Tibial artery (tissue), 4 donors: ENCODE measurements at regions not wholly inside any gene's neighbourhood (a gene's known extent, or its start where the extent isn't known, plus 50 kb on each side); places are given as distances from the start of the nearest gene placed in this dataset.
"Not testable (repeated sequence)": the region's sequence is repeated elsewhere in the genome, so short reads cannot be mapped to it uniquely, and the experiment has no call there.

Source experiments
- DNase-seq, 2 donors: peaks; one replicate each; pipeline ENCODE4 v3.0.0-alpha.2; 2019
- H3K27ac ChIP-seq, 2 donors: fragments of 200-600 bp; sonication (generic) in 1 of 2; 1 replicate in 1 of 2; 2 replicates in 1 of 2; pipeline ENCODE4 v1.5.1; 2018 to 2019; ENCODE audit warnings: mild to moderate bottlenecking in 1 of 2
- H3K27me3 ChIP-seq, 2 donors: fragments of 200-600 bp; sonication (generic) in 1 of 2; one replicate each; pipeline versions ENCODE4 v1.5.1 to v1.6.0; 2016 to 2019
- H3K36me3 ChIP-seq, 3 donors: fragments of 200-600 bp; sonication (generic) in 2 of 3; one replicate each; pipeline ENCODE4 v1.5.1; 2016 to 2019; ENCODE audit warnings: mild to moderate bottlenecking in 2 of 3
- H3K4me1 ChIP-seq, 4 donors: fragments of 200-600 bp; sonication (generic) in 2 of 4; 1 replicate in 3 of 4; 2 replicates in 1 of 4; pipeline ENCODE4 v1.5.1; 2016 to 2019
- H3K4me3 ChIP-seq, 2 donors: fragments of 200-600 bp; sonication (generic) in 1 of 2; 1 replicate in 1 of 2; 2 replicates in 1 of 2; pipeline ENCODE4 v1.5.1; 2018 to 2019; ENCODE audit warnings: mild to moderate bottlenecking in 2 of 2
- H3K9me3 ChIP-seq, 3 donors: fragments of 200-600 bp; sonication (generic) in 1 of 3; one replicate each; pipeline ENCODE4 v1.5.1; 2016 to 2019
- CTCF ChIP-seq, 2 experiments: fragments of 200-600 bp in 1 of 2; fragments of 450-650 bp in 1 of 2; IDR thresholded peaks; one replicate each; pipeline ENCODE4 v1.5.1; 2017 to 2019; ENCODE audit warnings: antibody characterized with exemption in 2 of 2, mild to moderate bottlenecking in 1 of 2, moderate library complexity in 1 of 2
- intact Hi-C: fragments of 100-400 bp; cut with DNase I; formaldehyde crosslinking; loops from one replicate; pipeline ENCODE4 v1.15.0; 2023; ENCODE audit warnings: low total_unique reads

- no peak for TF ChIP-seq CTCF (IDR thresholded peaks at IDR 0.05)
- DNase-seq, result no peak
- no peak overlapping the region for H3K4me3 ChIP-seq
- H3K27ac ChIP-seq, result no peak overlapping the region
- no peaks in the 10 kb centered on the region for H3K9me3 ChIP-seq
- no peaks in the 10 kb centered on the region for H3K36me3 ChIP-seq
- intact Hi-C loops, result no loop called here
- peaks cover 0 to 3% of the 10 kb centered on the region in 2 donors for H3K27me3 ChIP-seq
- H3K4me1 ChIP-seq, result no peaks in the 10 kb centered on the region
Observed at GRCh38 chr2:235219048-235219447, 267.2 kb downstream of the SH3BP4 start.

- intact Hi-C loops, result no loop called here
- no peak for DNase-seq
- H3K4me1 ChIP-seq, result no peaks in the 10 kb centered on the region
- no peak overlapping the region for H3K27ac ChIP-seq
- no peaks in the 10 kb centered on the region for H3K9me3 ChIP-seq
- H3K36me3 ChIP-seq, result no peaks in the 10 kb centered on the region
- no peak for TF ChIP-seq CTCF (IDR thresholded peaks at IDR 0.05)
- H3K4me3 ChIP-seq, result no peak overlapping the region
- peaks cover 0 to 3% of the 10 kb centered on the region in 2 donors for H3K27me3 ChIP-seq
Observed at GRCh38 chr2:235220331-235220730, 268.5 kb downstream of the SH3BP4 start.

GRCh38 chr2:235223011-235223410 is 270.8 kb upstream of the AGAP1 start:
- Histone ChIP-seq H3K4me1 (no peaks in the 10 kb centered on the region), H3K9me3 (no peaks in the 10 kb centered on the region), H3K27ac (no peak overlapping the region), H3K36me3 (no peaks in the 10 kb centered on the region), H3K4me3 (no peak overlapping the region), H3K27me3 (peaks cover 0 to under 1% of the 10 kb centered on the region in 2 donors)
- TF ChIP-seq CTCF (IDR thresholded peaks at IDR 0.05), result no peak
- DNase-seq, result no peak
- intact Hi-C loops, result no loop called here

- Histone ChIP-seq H3K36me3 (no peaks in the 10 kb centered on the region), H3K4me3 (no peak overlapping the region), H3K9me3 (no peaks in the 10 kb centered on the region), H3K27ac (no peak overlapping the region), H3K4me1 (no peaks in the 10 kb centered on the region), H3K27me3 (peaks cover 0 to 9% of the 10 kb centered on the region in 2 donors)
- no peak for DNase-seq
- intact Hi-C loops, result no loop called here
- TF ChIP-seq CTCF (IDR thresholded peaks at IDR 0.05), result no peak
Observed at GRCh38 chr2:235224410-235224809, 269.4 kb upstream of the AGAP1 start.

- H3K4me3 ChIP-seq, result no peak overlapping the region
- peaks cover 0 to 9% of the 10 kb centered on the region in 2 donors for H3K27me3 ChIP-seq
- H3K9me3 ChIP-seq, result no peaks in the 10 kb centered on the region
- H3K4me1 ChIP-seq, result no peaks in the 10 kb centered on the region
- no peak for DNase-seq
- no peaks in the 10 kb centered on the region for H3K36me3 ChIP-seq
- H3K27ac ChIP-seq, result no peak overlapping the region
- intact Hi-C loops, result no loop called here
- no peak for TF ChIP-seq CTCF (IDR thresholded peaks at IDR 0.05)
Observed at GRCh38 chr2:235225261-235225660, 268.6 kb upstream of the AGAP1 start.

- no peak for DNase-seq
- Histone ChIP-seq H3K36me3 (no peaks in the 10 kb centered on the region), H3K27ac (no peak overlapping the region), H3K4me3 (no peak overlapping the region), H3K9me3 (no peaks in the 10 kb centered on the region), H3K4me1 (no peaks in the 10 kb centered on the region), H3K27me3 (peaks cover 0 to 17% of the 10 kb centered on the region in 2 donors)
- no peak for TF ChIP-seq CTCF (IDR thresholded peaks at IDR 0.05)
- intact Hi-C loops, result no loop called here
Observed at GRCh38 chr2:235227590-235227989, 266.3 kb upstream of the AGAP1 start.

- DNase-seq, intact Hi-C loops, H3K4me3 ChIP-seq, H3K9me3 ChIP-seq, H3K4me1 ChIP-seq, H3K27ac ChIP-seq, H3K36me3 ChIP-seq: not testable (repeated sequence)
- peaks cover 0 to 18% of the 10 kb centered on the region in 2 donors for H3K27me3 ChIP-seq
Observed at GRCh38 chr2:235228422-235228821, 265.4 kb upstream of the AGAP1 start.
